ENCODE measurements at regions not wholly inside any gene's neighbourhood (a gene's known extent, or its start where the extent isn't known, plus 50 kb on each side); places are given as distances from the start of the nearest gene placed in this dataset.

DNA sequence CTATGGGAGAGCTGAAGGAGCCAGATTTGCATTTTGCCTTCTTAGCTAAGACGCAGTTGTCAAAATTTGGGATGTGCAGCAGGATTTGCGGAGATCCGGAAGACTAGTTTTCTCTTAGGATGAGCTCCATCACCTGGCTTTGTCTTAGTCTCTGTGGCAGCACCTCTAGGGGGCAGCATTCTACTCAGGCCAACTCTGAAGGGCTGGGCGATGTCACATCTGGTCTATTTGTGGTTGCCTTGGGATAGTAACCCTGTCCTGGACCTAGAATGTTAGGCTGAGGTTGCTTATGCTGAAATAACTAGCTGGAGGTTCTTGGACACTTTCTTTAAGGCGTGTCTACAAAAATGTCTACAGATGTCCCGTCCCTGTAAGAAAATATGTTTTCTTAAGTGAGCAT lies 116.2 kb downstream of the FAT3 start:
- Histone ChIP-seq H3K9me3 (ENCODE audit: control insufficient read depth in 5 of 5, low read length in 5 of 5) (no peaks in the 10 kb centered on the region), H3K27me3 (ENCODE audit: control insufficient read depth in 5 of 5, insufficient read depth in 4 of 5, low read length in 5 of 5) (peaks cover 0 to 4% (median 0%) of the 10 kb centered on the region in 5 donors), H3K4me1 (ENCODE audit: control insufficient read depth in 5 of 5, insufficient read depth in 5 of 5, low read length in 5 of 5) (no peaks in the 10 kb centered on the region), H3K36me3 (ENCODE audit: control insufficient read depth in 5 of 5, insufficient read depth in 5 of 5, low read length in 5 of 5) (no peaks in the 10 kb centered on the region), H3K4me3 (ENCODE audit: low read depth in 1 of 5, low read length in 5 of 5) (no peak overlapping the region), H3K9ac (ENCODE audit: low read length in 5 of 5) (no peak overlapping the region), H3K27ac (ENCODE audit: low read depth, low read length) (no peak overlapping the region)

DNA sequence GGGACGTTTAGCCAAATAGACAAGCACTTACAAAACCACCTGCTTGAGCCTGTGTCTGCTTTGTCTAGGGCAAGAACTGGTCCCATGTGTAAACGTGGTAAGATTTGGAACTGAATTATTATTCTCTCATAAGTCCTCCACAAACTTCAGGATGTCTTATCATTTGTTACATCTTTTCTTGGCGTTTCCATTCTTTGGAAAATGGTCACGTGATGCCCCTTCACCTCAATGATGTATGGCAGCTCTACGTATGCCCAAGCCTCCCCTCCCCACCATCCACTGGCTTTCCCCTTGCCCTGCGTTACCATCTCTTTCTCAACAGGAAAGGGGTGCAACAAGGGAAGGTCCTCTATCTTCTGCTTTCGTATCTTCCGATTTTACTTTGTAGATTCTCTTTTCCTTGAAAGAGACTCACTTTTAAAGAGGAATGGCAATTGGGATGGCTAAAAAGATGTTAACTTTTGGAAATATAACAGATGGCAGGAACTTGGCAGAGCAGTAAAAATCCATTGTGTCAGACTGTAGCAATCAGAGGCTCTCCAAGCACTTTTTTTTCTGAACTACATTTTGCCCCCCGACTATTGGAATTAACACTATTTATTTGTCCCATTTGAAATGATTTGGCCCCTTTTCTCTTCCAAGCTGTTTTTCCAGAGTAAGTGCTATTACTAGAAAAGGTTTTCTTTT lies 117.6 kb downstream of the FAT3 start:
- H3K36me3 ChIP-seq (ENCODE audit: control insufficient read depth in 5 of 5, insufficient read depth in 5 of 5, low read length in 5 of 5): no peaks in the 10 kb centered on the region
- no peaks in the 10 kb centered on the region for H3K4me1 ChIP-seq (ENCODE audit: control insufficient read depth in 5 of 5, insufficient read depth in 5 of 5, low read length in 5 of 5)
- H3K9ac ChIP-seq (ENCODE audit: low read length in 5 of 5): no peak overlapping the region
- H3K27me3 ChIP-seq (ENCODE audit: control insufficient read depth in 5 of 5, insufficient read depth in 4 of 5, low read length in 5 of 5): peaks cover 0 to 4% (median 0%) of the 10 kb centered on the region in 5 donors
- H3K4me3 ChIP-seq (ENCODE audit: low read depth in 1 of 5, low read length in 5 of 5): no peak overlapping the region
- H3K9me3 ChIP-seq (ENCODE audit: control insufficient read depth in 5 of 5, low read length in 5 of 5): no peaks in the 10 kb centered on the region
- no peak overlapping the region for H3K27ac ChIP-seq (ENCODE audit: low read depth, low read length)

DNA sequence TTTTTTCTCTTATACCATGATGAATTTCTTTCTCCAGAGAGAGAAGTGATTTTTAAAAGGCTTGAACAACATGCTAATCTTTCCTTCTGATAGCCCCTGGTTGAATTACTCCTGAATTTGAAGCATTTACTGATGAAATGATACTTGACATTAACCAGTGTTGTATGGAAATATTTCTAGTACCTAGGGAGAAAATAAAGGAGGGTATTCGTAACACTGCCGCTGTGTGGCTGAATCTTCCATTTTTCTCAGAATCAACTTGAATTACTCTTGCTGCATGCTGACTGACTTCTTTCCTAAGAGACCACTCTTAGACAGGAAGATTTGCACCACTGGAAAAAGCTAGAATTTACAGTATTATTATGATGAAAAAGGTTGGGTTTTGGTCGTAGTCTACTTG lies 118.3 kb downstream of the FAT3 start:
- no peak overlapping the region for H3K27ac ChIP-seq (ENCODE audit: low read depth, low read length)
- no peaks in the 10 kb centered on the region for H3K4me1 ChIP-seq (ENCODE audit: control insufficient read depth in 5 of 5, insufficient read depth in 5 of 5, low read length in 5 of 5)
- H3K9me3 ChIP-seq (ENCODE audit: control insufficient read depth in 5 of 5, low read length in 5 of 5): no peaks in the 10 kb centered on the region
- no peaks in the 10 kb centered on the region for H3K36me3 ChIP-seq (ENCODE audit: control insufficient read depth in 5 of 5, insufficient read depth in 5 of 5, low read length in 5 of 5)
- H3K4me3 ChIP-seq (ENCODE audit: low read depth in 1 of 5, low read length in 5 of 5): no peak overlapping the region
- peaks cover 0 to 4% (median 0%) of the 10 kb centered on the region in 5 donors for H3K27me3 ChIP-seq (ENCODE audit: control insufficient read depth in 5 of 5, insufficient read depth in 4 of 5, low read length in 5 of 5)
- H3K9ac ChIP-seq (ENCODE audit: low read length in 5 of 5): no peak overlapping the region

DNA sequence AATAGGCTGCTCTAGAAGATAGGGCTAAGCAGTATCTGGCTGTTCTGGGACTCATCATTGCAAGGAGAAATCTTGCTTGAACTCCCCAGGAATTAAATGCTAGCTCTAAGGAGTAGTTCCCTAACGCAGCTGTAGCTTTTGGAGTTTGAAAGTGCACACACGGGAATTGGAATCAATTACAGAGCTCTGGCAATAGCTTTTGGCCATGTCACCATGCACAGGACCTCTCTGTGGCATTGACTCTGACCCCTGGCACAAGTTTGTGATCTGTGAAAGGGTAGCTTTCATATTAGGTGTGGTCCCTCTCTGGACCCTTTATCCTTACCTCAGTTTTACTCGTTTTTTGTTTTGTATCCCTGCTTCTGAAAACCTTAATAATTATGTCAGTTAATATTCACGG lies 121.6 kb downstream of the FAT3 start:
- no peaks in the 10 kb centered on the region for H3K36me3 ChIP-seq (ENCODE audit: control insufficient read depth in 5 of 5, insufficient read depth in 5 of 5, low read length in 5 of 5)
- H3K4me3 ChIP-seq (ENCODE audit: low read depth in 1 of 5, low read length in 5 of 5): no peak overlapping the region
- H3K27ac ChIP-seq (ENCODE audit: low read depth, low read length): no peak overlapping the region
- peaks cover 0 to 4% (median 0%) of the 10 kb centered on the region in 5 donors for H3K27me3 ChIP-seq (ENCODE audit: control insufficient read depth in 5 of 5, insufficient read depth in 4 of 5, low read length in 5 of 5)
- H3K9me3 ChIP-seq (ENCODE audit: control insufficient read depth in 5 of 5, low read length in 5 of 5): no peaks in the 10 kb centered on the region
- H3K4me1 ChIP-seq (ENCODE audit: control insufficient read depth in 5 of 5, insufficient read depth in 5 of 5, low read length in 5 of 5): no peaks in the 10 kb centered on the region
- no peak overlapping the region for H3K9ac ChIP-seq (ENCODE audit: low read length in 5 of 5)

DNA sequence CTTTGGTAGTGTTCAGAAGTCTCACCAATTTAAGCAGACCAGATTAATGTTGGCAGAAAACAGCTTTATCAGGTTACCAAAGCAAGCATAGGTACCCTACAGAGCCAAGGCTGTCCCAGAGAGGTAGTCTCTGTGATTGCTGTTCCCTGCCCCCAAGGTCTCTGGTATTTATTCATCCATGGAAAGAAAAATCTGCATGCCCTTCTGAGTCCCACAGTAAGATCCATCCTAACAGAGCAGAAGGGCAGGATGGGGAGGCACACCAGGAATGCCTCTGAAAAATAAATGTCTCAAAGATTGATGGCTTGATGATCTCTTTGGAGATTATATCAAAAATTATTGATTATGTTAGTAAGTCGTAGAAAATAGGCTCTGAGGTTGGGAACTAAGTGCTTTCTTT lies 122.8 kb downstream of the FAT3 start:
- Histone ChIP-seq H3K4me3 (ENCODE audit: low read depth in 1 of 5, low read length in 5 of 5) (no peak overlapping the region), H3K27me3 (ENCODE audit: control insufficient read depth in 5 of 5, insufficient read depth in 4 of 5, low read length in 5 of 5) (peaks cover 0 to 4% (median 0%) of the 10 kb centered on the region in 5 donors), H3K4me1 (ENCODE audit: control insufficient read depth in 5 of 5, insufficient read depth in 5 of 5, low read length in 5 of 5) (no peaks in the 10 kb centered on the region), H3K36me3 (ENCODE audit: control insufficient read depth in 5 of 5, insufficient read depth in 5 of 5, low read length in 5 of 5) (no peaks in the 10 kb centered on the region), H3K27ac (ENCODE audit: low read depth, low read length) (no peak overlapping the region), H3K9me3 (ENCODE audit: control insufficient read depth in 5 of 5, low read length in 5 of 5) (no peaks in the 10 kb centered on the region), H3K9ac (ENCODE audit: low read length in 5 of 5) (no peak overlapping the region)

DNA sequence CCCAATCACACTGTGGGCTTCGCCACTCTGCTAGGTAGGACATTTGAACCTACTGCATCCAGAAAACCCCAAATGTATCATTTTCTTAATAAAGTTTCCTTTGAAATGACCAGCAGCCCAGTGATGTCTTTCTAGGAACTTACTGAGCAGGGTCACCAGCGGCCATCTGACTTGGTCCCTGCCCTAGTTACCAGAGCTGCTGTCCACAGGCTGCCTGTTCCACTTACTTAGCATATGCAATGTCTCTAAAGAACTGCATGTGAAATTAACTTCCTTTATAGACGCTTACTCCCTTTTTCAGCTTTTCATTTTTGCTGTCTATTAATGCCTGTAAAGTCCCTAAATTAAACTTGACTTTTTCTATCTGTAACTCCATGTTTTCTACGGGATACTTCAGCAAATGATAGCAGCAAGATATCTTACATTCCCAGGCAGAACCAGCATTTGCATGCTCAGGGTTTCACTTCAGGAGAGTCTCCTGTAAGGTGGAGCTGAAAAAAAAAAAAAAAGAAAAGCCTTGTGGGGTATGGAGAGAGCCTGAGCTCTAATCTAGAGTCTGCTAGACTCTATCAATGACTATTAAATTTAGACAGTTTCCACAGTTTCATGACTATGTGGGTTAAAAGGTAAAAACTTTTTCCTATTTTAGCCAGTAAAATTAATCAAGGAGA lies 125.0 kb downstream of the FAT3 start:
- Histone ChIP-seq H3K36me3 (ENCODE audit: control insufficient read depth in 5 of 5, insufficient read depth in 5 of 5, low read length in 5 of 5) (no peaks in the 10 kb centered on the region), H3K27me3 (ENCODE audit: control insufficient read depth in 5 of 5, insufficient read depth in 4 of 5, low read length in 5 of 5) (no peaks in the 10 kb centered on the region), H3K9ac (ENCODE audit: low read length in 5 of 5) (no peak overlapping the region), H3K9me3 (ENCODE audit: control insufficient read depth in 5 of 5, low read length in 5 of 5) (no peaks in the 10 kb centered on the region), H3K27ac (ENCODE audit: low read depth, low read length) (no peak overlapping the region), H3K4me1 (ENCODE audit: control insufficient read depth in 5 of 5, insufficient read depth in 5 of 5, low read length in 5 of 5) (no peaks in the 10 kb centered on the region), H3K4me3 (ENCODE audit: low read depth in 1 of 5, low read length in 5 of 5) (no peak overlapping the region)

DNA sequence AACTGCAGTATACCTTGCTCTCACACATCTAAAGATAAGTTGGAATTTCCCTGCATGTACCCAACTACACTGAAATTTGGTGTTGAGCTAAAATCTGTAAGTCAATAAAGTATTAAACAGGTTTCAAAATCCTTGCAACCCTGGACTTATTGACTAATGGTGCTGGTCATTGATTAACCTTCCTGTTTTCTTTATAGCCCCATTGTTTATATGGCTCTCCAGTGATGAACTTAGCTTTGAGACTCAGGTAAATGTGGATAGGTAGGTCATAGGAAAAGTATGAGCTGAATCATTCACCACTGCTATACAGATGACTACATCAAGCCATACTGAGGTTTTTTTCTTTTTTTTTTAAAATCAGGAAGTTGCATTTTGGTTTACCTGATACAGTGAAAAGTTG lies 132.7 kb downstream of the FAT3 start:
- no peak overlapping the region for H3K27ac ChIP-seq (ENCODE audit: low read depth, low read length)
- no peaks in the 10 kb centered on the region for H3K36me3 ChIP-seq (ENCODE audit: control insufficient read depth in 5 of 5, insufficient read depth in 5 of 5, low read length in 5 of 5)
- H3K27me3 ChIP-seq (ENCODE audit: control insufficient read depth in 5 of 5, insufficient read depth in 4 of 5, low read length in 5 of 5): no peaks in the 10 kb centered on the region
- H3K4me3 ChIP-seq (ENCODE audit: low read depth in 1 of 5, low read length in 5 of 5): no peak overlapping the region
- H3K9me3 ChIP-seq (ENCODE audit: control insufficient read depth in 5 of 5, low read length in 5 of 5): no peaks in the 10 kb centered on the region
- H3K9ac ChIP-seq (ENCODE audit: low read length in 5 of 5): no peak overlapping the region
- H3K4me1 ChIP-seq (ENCODE audit: control insufficient read depth in 5 of 5, insufficient read depth in 5 of 5, low read length in 5 of 5): no peaks in the 10 kb centered on the region

DNA sequence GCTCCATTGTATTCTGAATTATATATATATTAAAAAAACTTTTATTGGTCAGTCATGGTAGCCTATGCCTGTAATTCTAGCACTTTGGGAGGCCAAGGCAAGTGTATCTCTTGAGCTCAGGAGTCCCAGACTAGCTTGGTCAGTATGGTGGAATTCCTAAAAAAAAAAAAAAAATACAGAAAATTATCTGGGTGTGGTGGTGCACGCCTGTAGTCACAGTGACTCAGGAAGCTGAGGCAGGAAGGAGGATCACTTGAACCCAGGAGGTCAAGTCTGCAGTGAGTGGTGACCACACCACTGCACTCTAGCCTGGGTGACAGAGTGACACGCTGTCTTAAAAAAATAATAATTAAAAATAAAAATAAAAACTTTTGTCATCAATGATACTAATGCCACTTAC lies 133.2 kb downstream of the FAT3 start:
- Histone ChIP-seq H3K27ac (ENCODE audit: low read depth, low read length) (no peak overlapping the region), H3K9me3 (ENCODE audit: control insufficient read depth in 5 of 5, low read length in 5 of 5) (no peaks in the 10 kb centered on the region), H3K9ac (ENCODE audit: low read length in 5 of 5) (no peak overlapping the region), H3K4me3 (ENCODE audit: low read depth in 1 of 5, low read length in 5 of 5) (no peak overlapping the region), H3K27me3 (ENCODE audit: control insufficient read depth in 5 of 5, insufficient read depth in 4 of 5, low read length in 5 of 5) (no peaks in the 10 kb centered on the region), H3K4me1 (ENCODE audit: control insufficient read depth in 5 of 5, insufficient read depth in 5 of 5, low read length in 5 of 5) (no peaks in the 10 kb centered on the region), H3K36me3 (ENCODE audit: control insufficient read depth in 5 of 5, insufficient read depth in 5 of 5, low read length in 5 of 5) (no peaks in the 10 kb centered on the region)

DNA sequence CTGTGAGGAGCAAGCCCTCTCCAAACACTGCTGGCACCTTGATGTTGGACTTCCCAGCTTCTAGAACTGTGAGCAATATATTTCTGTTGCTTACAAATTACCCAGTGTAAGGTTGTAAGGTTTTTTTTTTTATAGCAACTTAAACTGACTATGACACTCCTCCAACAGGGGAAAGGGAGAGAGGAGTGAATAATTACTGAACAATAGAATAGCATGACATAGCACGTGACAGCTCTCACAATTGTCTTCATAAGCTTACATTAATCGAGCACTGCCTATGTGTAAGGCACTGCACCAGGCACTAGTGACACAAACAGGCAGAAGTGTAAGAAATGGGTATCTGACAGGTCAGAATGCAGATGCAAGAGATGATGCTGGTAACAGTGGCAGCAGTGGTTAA lies 136.9 kb downstream of the FAT3 start:
- Histone ChIP-seq H3K4me1 (ENCODE audit: control insufficient read depth in 5 of 5, insufficient read depth in 5 of 5, low read length in 5 of 5) (peaks cover 0 to 6% (median 0%) of the 10 kb centered on the region in 5 donors), H3K9me3 (ENCODE audit: control insufficient read depth in 5 of 5, low read length in 5 of 5) (no peaks in the 10 kb centered on the region), H3K27me3 (ENCODE audit: control insufficient read depth in 5 of 5, insufficient read depth in 4 of 5, low read length in 5 of 5) (no peaks in the 10 kb centered on the region), H3K27ac (ENCODE audit: low read depth, low read length) (no peak overlapping the region), H3K9ac (ENCODE audit: low read length in 5 of 5) (no peak overlapping the region), H3K36me3 (ENCODE audit: control insufficient read depth in 5 of 5, insufficient read depth in 5 of 5, low read length in 5 of 5) (no peaks in the 10 kb centered on the region), H3K4me3 (ENCODE audit: low read depth in 1 of 5, low read length in 5 of 5) (no peak overlapping the region)

DNA sequence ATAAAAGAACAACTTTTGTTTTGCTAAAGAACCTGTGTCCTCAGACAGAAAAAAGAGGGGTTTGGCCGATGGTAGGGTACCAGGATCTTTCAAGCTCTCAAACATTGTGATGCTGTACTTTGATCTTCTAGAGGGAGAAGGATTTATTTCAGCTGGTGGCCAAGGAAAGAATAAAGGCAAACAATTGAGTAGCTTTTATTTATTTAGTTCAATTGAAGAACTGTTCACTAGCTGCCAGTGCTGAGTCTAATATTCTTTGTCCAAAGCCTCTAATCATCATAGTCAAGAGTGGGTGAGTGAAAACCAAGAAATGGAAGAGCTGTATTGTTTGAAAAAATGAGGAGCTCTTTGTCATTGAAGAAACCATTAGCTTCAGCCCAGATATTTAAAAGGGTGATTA lies 138.4 kb downstream of the FAT3 start:
- Histone ChIP-seq H3K9ac (ENCODE audit: low read length in 5 of 5) (no peak overlapping the region), H3K36me3 (ENCODE audit: control insufficient read depth in 5 of 5, insufficient read depth in 5 of 5, low read length in 5 of 5) (no peaks in the 10 kb centered on the region), H3K4me3 (ENCODE audit: low read depth in 1 of 5, low read length in 5 of 5) (no peak overlapping the region), H3K27me3 (ENCODE audit: control insufficient read depth in 5 of 5, insufficient read depth in 4 of 5, low read length in 5 of 5) (no peaks in the 10 kb centered on the region), H3K27ac (ENCODE audit: low read depth, low read length) (no peak overlapping the region), H3K9me3 (ENCODE audit: control insufficient read depth in 5 of 5, low read length in 5 of 5) (no peaks in the 10 kb centered on the region), H3K4me1 (ENCODE audit: control insufficient read depth in 5 of 5, insufficient read depth in 5 of 5, low read length in 5 of 5) (peaks cover 0 to 6% (median 0%) of the 10 kb centered on the region in 5 donors)
